Gastrocnemius medialis (tissue), 4 donors: ENCODE measurements at regions not wholly inside any gene's neighbourhood (a gene's known extent, or its start where the extent isn't known, plus 50 kb on each side); places are given as distances from the start of the nearest gene placed in this dataset.
"Not testable (repeated sequence)": the region's sequence is repeated elsewhere in the genome, so short reads cannot be mapped to it uniquely, and the experiment has no call there.

ENCODE experiments used
- POLR2A ChIP-seq, 2 donors: fragments of 450-650 bp; IDR thresholded peaks; one replicate each; pipeline ENCODE4 v1.6.1; 2017; ENCODE audit warnings: antibody characterized with exemption in 2 of 2, mild to moderate bottlenecking in 2 of 2, moderate library complexity in 2 of 2
- TF ChIP-seq, protein P1 (sequence below), 5 experiments: fragments of 450-650 bp in 3 of 5; fragments of 200-600 bp in 2 of 5; sonication (generic) in 2 of 5; IDR thresholded peaks in 4 of 5; conservative IDR thresholded peaks in 1 of 5; 1 replicate in 4 of 5; 2 replicates in 1 of 5; pipeline ENCODE4 v1.5.1; 2016 to 2019; ENCODE audit warnings: antibody characterized with exemption in 5 of 5, mild to moderate bottlenecking in 3 of 5, moderate library complexity in 3 of 5

DNA sequence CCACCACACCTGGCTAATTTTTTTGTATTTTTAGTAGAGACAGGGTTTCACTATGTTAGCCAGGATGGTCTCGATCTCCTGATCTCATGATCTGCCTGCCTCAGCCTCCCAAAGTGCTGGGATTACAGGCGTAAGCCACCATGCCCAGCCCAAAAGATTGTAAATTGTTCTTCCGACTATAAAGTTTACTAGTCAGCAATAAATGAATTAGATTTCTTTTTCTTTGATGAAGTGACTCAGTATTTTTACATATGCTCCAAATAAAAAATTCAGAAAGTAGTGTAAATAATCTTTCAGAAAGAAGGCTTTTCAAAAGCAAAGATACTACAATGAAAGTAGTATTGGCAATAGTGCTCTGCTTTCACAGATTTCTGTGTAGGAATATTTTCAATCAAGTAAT, 1680.9 kb downstream of the MRPL39 start:
- TF ChIP-seq, protein P1, sequence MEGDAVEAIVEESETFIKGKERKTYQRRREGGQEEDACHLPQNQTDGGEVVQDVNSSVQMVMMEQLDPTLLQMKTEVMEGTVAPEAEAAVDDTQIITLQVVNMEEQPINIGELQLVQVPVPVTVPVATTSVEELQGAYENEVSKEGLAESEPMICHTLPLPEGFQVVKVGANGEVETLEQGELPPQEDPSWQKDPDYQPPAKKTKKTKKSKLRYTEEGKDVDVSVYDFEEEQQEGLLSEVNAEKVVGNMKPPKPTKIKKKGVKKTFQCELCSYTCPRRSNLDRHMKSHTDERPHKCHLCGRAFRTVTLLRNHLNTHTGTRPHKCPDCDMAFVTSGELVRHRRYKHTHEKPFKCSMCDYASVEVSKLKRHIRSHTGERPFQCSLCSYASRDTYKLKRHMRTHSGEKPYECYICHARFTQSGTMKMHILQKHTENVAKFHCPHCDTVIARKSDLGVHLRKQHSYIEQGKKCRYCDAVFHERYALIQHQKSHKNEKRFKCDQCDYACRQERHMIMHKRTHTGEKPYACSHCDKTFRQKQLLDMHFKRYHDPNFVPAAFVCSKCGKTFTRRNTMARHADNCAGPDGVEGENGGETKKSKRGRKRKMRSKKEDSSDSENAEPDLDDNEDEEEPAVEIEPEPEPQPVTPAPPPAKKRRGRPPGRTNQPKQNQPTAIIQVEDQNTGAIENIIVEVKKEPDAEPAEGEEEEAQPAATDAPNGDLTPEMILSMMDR (IDR thresholded peaks at IDR 0.05 in 4 of 5, conservative IDR thresholded peaks at IDR 0.05 in 1 of 5): not testable (repeated sequence)
- TF ChIP-seq POLR2A (IDR thresholded peaks at IDR 0.05): not testable (repeated sequence)
